SJCRH30 (cell line): ENCODE measurements at regions not wholly inside any gene's neighbourhood (a gene's known extent, or its start where the extent isn't known, plus 50 kb on each side); places are given as distances from the start of the nearest gene placed in this dataset.

Source experiments
- DNase-seq, 2 experiments: peaks; one replicate each; pipeline ENCODE4 v3.0.0-alpha.2; 2015 to 2020
- H3K27ac ChIP-seq: fragments of 250-450 bp; sonication (Bioruptor Pico); 2 replicates; pipeline ENCODE4 v1.5.1; 2020; ENCODE audit warnings: mild to moderate bottlenecking, moderate library complexity
- H3K27me3 ChIP-seq: fragments of 250-450 bp; sonication (Bioruptor Pico); 2 replicates; pipeline ENCODE4 v1.5.1; 2020; ENCODE audit warnings: mild to moderate bottlenecking, moderate library complexity
- H3K36me3 ChIP-seq: fragments of 250-450 bp; sonication (Bioruptor Pico); 2 replicates; pipeline ENCODE4 v1.5.1; 2020; ENCODE audit warnings: mild to moderate bottlenecking, moderate library complexity
- H3K4me1 ChIP-seq: fragments of 250-450 bp; sonication (Bioruptor Pico); 2 replicates; pipeline ENCODE4 v1.5.1; 2020; ENCODE audit warnings: mild to moderate bottlenecking, moderate library complexity
- H3K4me3 ChIP-seq: fragments of 250-450 bp; sonication (Bioruptor Pico); 2 replicates; pipeline ENCODE4 v1.5.1; 2020; ENCODE audit warnings: mild to moderate bottlenecking, moderate library complexity
- H3K9me3 ChIP-seq: fragments of 250-450 bp; sonication (Bioruptor Pico); replicated peaks from 2 replicates; pipeline ENCODE4 v1.5.1; 2020; ENCODE audit warnings: mild to moderate bottlenecking, moderate library complexity

- no peak overlapping the region for H3K27ac ChIP-seq
- DNase-seq = no peak
- H3K9me3 ChIP-seq = no peaks in the 10 kb centered on the region
- H3K36me3 ChIP-seq = no peaks in the 10 kb centered on the region
- no peak overlapping the region for H3K4me3 ChIP-seq
- H3K4me1 ChIP-seq = no peaks in the 10 kb centered on the region; the same call in 1 of the 2 replicates
- no peaks in the 10 kb centered on the region for H3K27me3 ChIP-seq
These were observed 204.3 kb upstream of the TLL1 start for GRCh38 chr4:165668694-165669093.

DNA sequence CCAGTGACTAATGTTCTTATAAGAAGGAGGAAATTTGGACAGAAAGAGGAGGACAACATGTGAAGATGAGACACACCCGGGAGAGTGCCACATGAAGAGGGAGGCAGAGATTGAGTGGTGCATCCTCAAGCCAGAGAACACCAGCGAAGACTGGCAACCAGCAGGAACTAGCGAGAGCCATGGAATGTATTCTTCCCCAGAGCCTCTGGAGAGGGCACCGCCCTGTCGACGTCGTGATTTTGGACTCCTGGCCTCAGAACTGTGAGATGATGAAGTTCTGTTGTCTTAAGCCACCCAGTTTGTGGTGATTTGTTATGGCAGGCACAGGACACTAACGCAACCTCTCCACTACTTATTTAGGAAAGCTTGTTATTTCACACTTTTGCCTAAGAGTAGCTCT, 196.0 kb upstream of the TLL1 start:
- no peak for DNase-seq
- no peak overlapping the region for H3K4me3 ChIP-seq
- H3K36me3 ChIP-seq = no peaks in the 10 kb centered on the region
- no peaks in the 10 kb centered on the region for H3K9me3 ChIP-seq
- H3K27ac ChIP-seq = no peak overlapping the region
- H3K4me1 ChIP-seq = no peaks in the 10 kb centered on the region
- no peaks in the 10 kb centered on the region for H3K27me3 ChIP-seq

- H3K27me3 ChIP-seq = no peaks in the 10 kb centered on the region
- no peak overlapping the region for H3K27ac ChIP-seq
- no peak for DNase-seq
- no peaks in the 10 kb centered on the region for H3K4me1 ChIP-seq
- no peaks in the 10 kb centered on the region for H3K36me3 ChIP-seq
- H3K4me3 ChIP-seq = no peak overlapping the region
- H3K9me3 ChIP-seq = no peaks in the 10 kb centered on the region
These were observed 194.7 kb upstream of the TLL1 start for GRCh38 chr4:165678236-165678935.

- Histone ChIP-seq H3K4me1 (no peaks in the 10 kb centered on the region), H3K27me3 (no peaks in the 10 kb centered on the region), H3K4me3 (no peak overlapping the region), H3K36me3 (no peaks in the 10 kb centered on the region), H3K9me3 (no peaks in the 10 kb centered on the region), H3K27ac (no peak overlapping the region)
- DNase-seq = no peak
These were observed 194.1 kb upstream of the TLL1 start for GRCh38 chr4:165678936-165679325.

- H3K9me3 ChIP-seq = no peaks in the 10 kb centered on the region
- H3K4me3 ChIP-seq = no peak overlapping the region
- no peaks in the 10 kb centered on the region for H3K36me3 ChIP-seq
- no peak for DNase-seq
- H3K27ac ChIP-seq = no peak overlapping the region
- no peaks in the 10 kb centered on the region for H3K27me3 ChIP-seq
- H3K4me1 ChIP-seq = peaks cover 5% of the 10 kb centered on the region; the same call in 1 of the 2 replicates
These were observed 192.2 kb upstream of the TLL1 start for GRCh38 chr4:165680821-165681220.

DNA sequence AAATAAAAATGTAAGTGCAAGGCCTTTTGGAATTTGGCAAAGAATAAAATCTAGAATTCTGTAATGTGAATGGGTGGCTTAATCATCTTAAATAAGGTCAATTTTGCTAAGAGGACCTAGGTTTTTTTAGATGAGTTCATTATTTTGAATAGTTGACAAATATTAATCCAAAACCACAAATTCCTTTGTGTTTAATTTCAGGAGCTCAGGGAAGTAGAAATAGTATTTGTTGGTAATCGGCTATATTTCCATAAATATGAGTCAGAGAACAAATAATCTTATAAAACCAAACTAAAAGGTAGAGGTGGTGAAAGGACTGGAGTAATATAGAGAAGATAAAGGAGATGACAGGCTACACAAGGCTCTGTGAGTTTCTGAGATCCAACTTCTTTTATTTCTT, 190.4 kb upstream of the TLL1 start:
- peaks cover 7% of the 10 kb centered on the region for H3K4me1 ChIP-seq
- H3K4me3 ChIP-seq = no peak overlapping the region
- DNase-seq = no peak
- no peak overlapping the region for H3K27ac ChIP-seq
- no peaks in the 10 kb centered on the region for H3K36me3 ChIP-seq
- H3K27me3 ChIP-seq = no peaks in the 10 kb centered on the region
- no peaks in the 10 kb centered on the region for H3K9me3 ChIP-seq

DNA sequence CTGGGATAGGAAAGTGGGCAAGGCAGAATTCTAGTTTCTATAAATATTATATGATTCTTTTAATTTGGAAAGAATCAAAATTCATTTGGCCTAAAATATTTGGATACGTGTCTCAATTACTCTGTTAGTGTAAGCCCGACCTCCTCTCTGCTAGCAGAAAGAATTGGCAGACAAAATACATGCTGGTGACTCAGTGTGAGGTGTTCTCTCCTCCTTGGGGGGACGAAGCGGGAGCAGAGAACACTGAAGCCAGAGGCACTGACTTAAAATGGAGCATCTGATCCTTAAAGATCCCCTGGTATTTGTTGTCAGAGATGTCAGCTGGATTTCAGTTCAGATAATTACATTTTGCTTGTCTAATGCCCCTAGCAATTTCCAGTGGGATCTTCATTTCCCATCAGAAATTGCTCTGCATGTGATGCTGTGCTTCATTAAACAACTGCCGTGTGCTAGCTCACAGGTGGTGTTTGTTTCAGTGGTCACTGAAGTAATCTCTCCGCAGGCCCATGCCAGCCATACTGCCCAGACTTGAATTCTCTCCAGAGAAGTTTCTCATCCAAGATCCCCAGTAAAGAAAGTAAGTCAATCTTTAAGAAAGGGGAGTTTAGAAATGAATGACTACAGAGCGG, 188.7 kb upstream of the TLL1 start:
- no peak overlapping the region for H3K4me3 ChIP-seq
- H3K4me1 ChIP-seq = peaks cover 13% of the 10 kb centered on the region
- no peaks in the 10 kb centered on the region for H3K9me3 ChIP-seq
- DNase-seq = peak; percentile 17 to 54
- no peaks in the 10 kb centered on the region for H3K36me3 ChIP-seq
- no peak overlapping the region for H3K27ac ChIP-seq
- H3K27me3 ChIP-seq = no peaks in the 10 kb centered on the region

DNA sequence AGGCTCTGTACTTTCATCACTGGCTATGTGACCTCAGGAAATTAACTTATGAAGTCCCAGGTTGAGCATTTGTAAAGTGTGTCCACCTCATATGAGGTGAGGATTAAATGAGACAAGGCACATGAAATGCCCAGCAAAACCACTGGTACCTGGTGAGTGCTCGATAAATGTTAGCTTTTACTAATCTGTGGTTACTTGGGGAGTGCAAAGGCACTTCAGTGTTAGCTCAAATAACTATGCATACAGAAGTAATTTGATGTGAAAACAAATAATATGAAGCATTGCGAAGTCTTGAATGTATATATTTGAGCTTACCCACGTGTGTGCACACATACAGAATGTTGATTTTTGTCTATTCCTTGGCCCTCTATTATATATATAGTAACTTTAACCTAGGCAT, 186.3 kb upstream of the TLL1 start:
- Histone ChIP-seq H3K27me3 (no peaks in the 10 kb centered on the region), H3K9me3 (no peaks in the 10 kb centered on the region), H3K4me1 (peaks cover 21% of the 10 kb centered on the region), H3K36me3 (no peaks in the 10 kb centered on the region), H3K4me3 (no peak overlapping the region), H3K27ac (no peak overlapping the region)
- DNase-seq = no peak

DNA sequence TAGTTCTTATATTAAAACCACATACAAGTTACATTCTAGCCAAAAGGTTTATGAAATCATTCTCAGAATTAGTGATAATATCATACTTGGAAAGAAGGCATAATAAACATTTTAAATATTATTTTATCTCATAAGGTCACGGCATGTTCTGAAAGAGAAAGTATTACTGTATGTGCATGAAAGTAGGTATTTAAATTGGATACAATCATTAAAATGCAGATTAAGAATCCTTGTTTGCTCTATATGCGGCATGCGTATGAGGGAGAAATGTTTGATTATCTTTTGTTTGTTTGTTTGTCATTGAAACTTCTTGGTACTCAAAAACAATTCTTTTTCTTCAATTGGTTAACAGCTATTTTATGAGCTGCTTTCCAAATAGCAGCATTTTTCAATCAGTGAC, 183.9 kb upstream of the TLL1 start:
- Histone ChIP-seq H3K4me3 (no peak overlapping the region), H3K27ac (no peak overlapping the region), H3K4me1 (peaks cover 21% of the 10 kb centered on the region), H3K36me3 (no peaks in the 10 kb centered on the region), H3K9me3 (no peaks in the 10 kb centered on the region), H3K27me3 (no peaks in the 10 kb centered on the region)
- no peak for DNase-seq

GRCh38 chr4:165692082-165692481, 181.0 kb upstream of the TLL1 start:
- H3K4me1 ChIP-seq = peaks cover 21% of the 10 kb centered on the region
- H3K27ac ChIP-seq = no peak overlapping the region
- H3K27me3 ChIP-seq = no peaks in the 10 kb centered on the region
- H3K4me3 ChIP-seq = no peak overlapping the region
- no peaks in the 10 kb centered on the region for H3K9me3 ChIP-seq
- no peak for DNase-seq
- H3K36me3 ChIP-seq = no peaks in the 10 kb centered on the region

GRCh38 chr4:165698272-165698671, 174.8 kb upstream of the TLL1 start:
- peaks cover 17% of the 10 kb centered on the region for H3K4me1 ChIP-seq
- no peaks in the 10 kb centered on the region for H3K27me3 ChIP-seq
- H3K9me3 ChIP-seq = no peaks in the 10 kb centered on the region
- DNase-seq = peak in 1 of 2 experiments; percentile 13
- peak overlapping the region; percentile 82 for H3K27ac ChIP-seq
- no peak overlapping the region for H3K4me3 ChIP-seq
- no peaks in the 10 kb centered on the region for H3K36me3 ChIP-seq

DNA sequence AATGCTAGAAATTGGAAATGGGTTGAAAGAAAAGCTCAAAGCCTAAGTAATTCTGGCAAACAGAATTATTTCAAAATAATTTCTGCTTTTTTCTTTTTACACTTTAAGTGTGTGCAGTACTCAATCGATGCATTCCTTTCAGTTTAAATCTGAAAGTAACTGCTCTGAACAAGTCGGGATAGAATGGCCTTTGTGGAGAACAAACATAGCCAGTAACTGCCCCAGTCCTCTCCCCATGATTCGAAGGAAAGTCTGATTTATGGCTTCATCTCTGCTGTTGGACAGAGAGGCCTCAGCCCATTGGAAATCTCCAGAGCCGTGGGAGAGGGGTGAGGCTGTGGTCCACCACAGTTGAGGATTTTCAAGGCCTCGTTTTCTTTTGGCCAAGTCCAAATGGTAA, 174.0 kb upstream of the TLL1 start:
- H3K36me3 ChIP-seq = no peaks in the 10 kb centered on the region
- no peak overlapping the region; the same call in 1 of the 2 replicates for H3K27ac ChIP-seq
- H3K4me3 ChIP-seq = no peak overlapping the region
- no peaks in the 10 kb centered on the region for H3K27me3 ChIP-seq
- DNase-seq = no peak
- no peaks in the 10 kb centered on the region for H3K9me3 ChIP-seq
- peaks cover 17% of the 10 kb centered on the region for H3K4me1 ChIP-seq

GRCh38 chr4:165700855-165701254, 172.2 kb upstream of the TLL1 start:
- peaks cover 17% of the 10 kb centered on the region for H3K4me1 ChIP-seq
- no peak overlapping the region for H3K4me3 ChIP-seq
- no peaks in the 10 kb centered on the region for H3K27me3 ChIP-seq
- H3K9me3 ChIP-seq = no peaks in the 10 kb centered on the region
- no peaks in the 10 kb centered on the region for H3K36me3 ChIP-seq
- no peak for DNase-seq
- H3K27ac ChIP-seq = no peak overlapping the region

- no peaks in the 10 kb centered on the region for H3K27me3 ChIP-seq
- H3K36me3 ChIP-seq = no peaks in the 10 kb centered on the region
- H3K4me1 ChIP-seq = no peaks in the 10 kb centered on the region
- no peak overlapping the region for H3K4me3 ChIP-seq
- H3K9me3 ChIP-seq = no peaks in the 10 kb centered on the region
- no peak for DNase-seq
- no peak overlapping the region for H3K27ac ChIP-seq
These were observed 165.9 kb upstream of the TLL1 start for GRCh38 chr4:165707128-165707527.

DNA sequence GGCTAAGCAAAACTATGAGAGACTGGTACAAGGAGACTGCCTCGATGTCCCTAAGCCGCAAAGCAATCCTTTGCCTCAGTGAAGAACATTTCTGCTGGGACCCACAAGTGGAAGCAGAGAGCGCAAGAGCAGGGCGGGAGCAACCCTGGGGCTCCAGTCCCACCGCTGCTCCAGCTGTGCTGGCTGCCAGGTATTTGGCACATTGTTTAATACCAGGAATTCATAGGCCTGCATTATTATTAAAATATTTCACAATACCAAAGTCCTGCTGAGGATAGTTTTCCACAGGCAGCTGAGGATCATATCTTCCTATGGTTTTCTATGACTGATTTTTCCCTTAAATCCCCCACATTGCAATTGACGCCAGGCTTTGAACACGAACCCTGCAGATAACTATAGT, 163.5 kb upstream of the TLL1 start:
- Histone ChIP-seq H3K4me1 (no peaks in the 10 kb centered on the region), H3K36me3 (no peaks in the 10 kb centered on the region), H3K27ac (no peak overlapping the region), H3K9me3 (no peaks in the 10 kb centered on the region), H3K4me3 (no peak overlapping the region), H3K27me3 (no peaks in the 10 kb centered on the region)
- DNase-seq = no peak

- no peak for DNase-seq
These were observed 163.0 kb upstream of the TLL1 start for GRCh38 chr4:165709973-165710526.

More at GRCh38 chr4:165709973-165710526, 163.0 kb upstream of the TLL1 start:
- no peaks in the 10 kb centered on the region for H3K36me3 ChIP-seq
- no peaks in the 10 kb centered on the region for H3K27me3 ChIP-seq
- H3K4me1 ChIP-seq = no peaks in the 10 kb centered on the region
- no peak overlapping the region for H3K4me3 ChIP-seq
- no peaks in the 10 kb centered on the region for H3K9me3 ChIP-seq
- H3K27ac ChIP-seq = no peak overlapping the region
